ENCODE measurements at regions not wholly inside any gene's neighbourhood (a gene's known extent, or its start where the extent isn't known, plus 50 kb on each side); places are given as distances from the start of the nearest gene placed in this dataset.

- no peaks in the 10 kb centered on the region for H3K36me3 ChIP-seq
- H3K36me3 Mint-ChIP-seq: no peaks in the 10 kb centered on the region
- DNase-seq (ENCODE audit: low spot score): peak; percentile 32
- peaks cover 30% of the 10 kb centered on the region for H3K4me1 Mint-ChIP-seq
- no peak overlapping the region for H3K4me2 ChIP-seq
- no peak overlapping the region for H3K27ac ChIP-seq
- TF ChIP-seq EZH2phosphoT487 (IDR thresholded peaks at IDR 0.05): no peak
- no peak for TF ChIP-seq CTCF (IDR thresholded peaks at IDR 0.05)
- no peak for TF ChIP-seq EZH2 (IDR thresholded peaks at IDR 0.05)
- peak overlapping the region; percentile 80 for H2AFZ ChIP-seq (replicated peaks)
- H3K27ac Mint-ChIP-seq: no peak overlapping the region
- H3K27me3 ChIP-seq: no peaks in the 10 kb centered on the region
- no peak overlapping the region for H3K4me3 Mint-ChIP-seq
- no peaks in the 10 kb centered on the region for H3K9me3 ChIP-seq (ENCODE audit: low read depth)
- H4K20me1 ChIP-seq (ENCODE audit: low read depth): no peaks in the 10 kb centered on the region
- peaks cover 9% of the 10 kb centered on the region for H3K27me3 Mint-ChIP-seq (ENCODE audit: insufficient read depth, low read depth)
- peaks cover 25% of the 10 kb centered on the region for H3K4me1 ChIP-seq
- H3K79me2 ChIP-seq (ENCODE audit: low read depth): no peaks in the 10 kb centered on the region
- H3K9ac ChIP-seq: no peak overlapping the region
- H3K9me3 Mint-ChIP-seq: peaks cover 3% of the 10 kb centered on the region
- no peaks in the 10 kb centered on the region for H3F3A ChIP-seq (ENCODE audit: low read depth)
- H3K4me3 ChIP-seq: no peak overlapping the region
These were observed 194.4 kb upstream of the ID2 start for GRCh38 chr2:8487461-8487932.

DNA sequence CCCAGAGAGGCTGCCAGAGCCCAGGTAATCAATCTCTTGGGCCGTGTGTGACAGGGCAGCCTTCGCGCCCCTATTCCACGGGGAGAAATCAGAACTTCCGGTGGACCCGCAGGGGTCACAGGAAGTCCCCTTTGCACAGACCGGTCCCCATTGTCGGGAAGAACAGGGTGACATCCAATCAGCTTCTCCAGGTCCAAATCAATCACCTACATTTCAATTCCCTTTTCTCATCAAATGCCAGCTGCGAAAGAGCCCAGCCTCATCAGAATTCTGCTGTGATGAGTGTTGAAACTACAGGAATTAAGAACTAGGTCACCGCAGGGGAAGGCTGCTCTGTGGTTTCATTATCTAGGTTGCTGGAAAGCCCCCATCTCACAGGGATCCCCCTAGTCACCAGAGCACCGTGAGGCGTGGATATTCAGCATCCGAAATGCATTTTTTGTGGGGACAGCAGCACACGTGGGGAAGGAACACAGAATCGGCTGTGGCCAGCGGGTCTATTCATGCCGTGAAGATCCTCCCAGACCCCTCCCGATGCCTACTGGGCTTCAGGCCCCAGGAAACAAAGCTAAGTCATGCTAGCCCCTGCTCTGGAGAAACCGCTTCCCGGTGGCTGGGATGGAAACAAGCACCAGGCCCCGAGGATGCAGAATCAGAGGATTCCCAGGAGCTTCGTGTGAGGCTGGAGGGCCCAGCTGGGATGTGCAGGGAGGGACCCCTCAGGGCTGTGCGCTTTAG is 193.7 kb upstream of the ID2 start:
- Histone ChIP-seq H3K9ac (no peak overlapping the region), H2AFZ (replicated peaks) (peak overlapping the region; percentile 80), H4K20me1 (ENCODE audit: low read depth) (no peaks in the 10 kb centered on the region), H3K79me2 (ENCODE audit: low read depth) (no peaks in the 10 kb centered on the region), H3K4me1 (peaks cover 27% of the 10 kb centered on the region), H3K27ac (no peak overlapping the region), H3K4me2 (no peak overlapping the region), H3K36me3 (no peaks in the 10 kb centered on the region), H3F3A (ENCODE audit: low read depth) (no peaks in the 10 kb centered on the region), H3K27me3 (no peaks in the 10 kb centered on the region), H3K4me3 (no peak overlapping the region), H3K9me3 (ENCODE audit: low read depth) (no peaks in the 10 kb centered on the region)
- Mint-ChIP-seq H3K4me1 (peaks cover 33% of the 10 kb centered on the region), H3K9me3 (peaks cover 3% of the 10 kb centered on the region), H3K4me3 (no peak overlapping the region), H3K27ac (peak overlapping the region; percentile 12), H3K27me3 (ENCODE audit: insufficient read depth, low read depth) (peaks cover 7% of the 10 kb centered on the region), H3K36me3 (no peaks in the 10 kb centered on the region)
- DNase-seq (ENCODE audit: low spot score): peak; percentile 36
- no peak for TF ChIP-seq EZH2phosphoT487 (IDR thresholded peaks at IDR 0.05)
- TF ChIP-seq CTCF (IDR thresholded peaks at IDR 0.05): no peak
- TF ChIP-seq EZH2 (IDR thresholded peaks at IDR 0.05): no peak

GRCh38 chr2:8489221-8489620 is 192.6 kb upstream of the ID2 start:
- peaks cover 37% of the 10 kb centered on the region for H3K4me1 ChIP-seq
- Mint-ChIP-seq H3K27me3 (ENCODE audit: insufficient read depth, low read depth) (peaks cover 5% of the 10 kb centered on the region), H3K36me3 (no peaks in the 10 kb centered on the region), H3K4me1 (peaks cover 42% of the 10 kb centered on the region), H3K4me3 (no peak overlapping the region), H3K27ac (no peak overlapping the region), H3K9me3 (no peaks in the 10 kb centered on the region)
- H3F3A ChIP-seq (ENCODE audit: low read depth): no peaks in the 10 kb centered on the region
- H3K36me3 ChIP-seq: no peaks in the 10 kb centered on the region
- no peaks in the 10 kb centered on the region for H3K27me3 ChIP-seq
- no peak overlapping the region for H3K9ac ChIP-seq
- no peak overlapping the region for H3K4me2 ChIP-seq
- H3K79me2 ChIP-seq (ENCODE audit: low read depth): no peaks in the 10 kb centered on the region
- DNase-seq (ENCODE audit: low spot score): no peak
- H3K9me3 ChIP-seq (ENCODE audit: low read depth): no peaks in the 10 kb centered on the region
- TF ChIP-seq EZH2phosphoT487 (IDR thresholded peaks at IDR 0.05): no peak
- TF ChIP-seq EZH2 (IDR thresholded peaks at IDR 0.05): no peak
- no peak for TF ChIP-seq CTCF (IDR thresholded peaks at IDR 0.05)
- no peak overlapping the region for H3K4me3 ChIP-seq
- no peak overlapping the region for H3K27ac ChIP-seq
- no peaks in the 10 kb centered on the region for H4K20me1 ChIP-seq (ENCODE audit: low read depth)
- no peak overlapping the region for H2AFZ ChIP-seq (replicated peaks)
